Gastroesophageal sphincter (tissue), 3 donors: ENCODE measurements at regions not wholly inside any gene's neighbourhood (a gene's known extent, or its start where the extent isn't known, plus 50 kb on each side); places are given as distances from the start of the nearest gene placed in this dataset.

Experiments used
- EP300 ChIP-seq: sonication (generic); formaldehyde crosslinking; IDR thresholded peaks from one replicate; pipeline ENCODE4 v1.6.1; 2017; ENCODE audit warnings: antibody characterized with exemption, mild to moderate bottlenecking
- POLR2A ChIP-seq, 2 donors: fragments of 450-650 bp; IDR thresholded peaks; one replicate each; pipeline ENCODE4 v1.6.1; 2017; ENCODE audit warnings: antibody characterized with exemption in 2 of 2, mild to moderate bottlenecking in 2 of 2, moderate library complexity in 1 of 2
- POLR2AphosphoS5 ChIP-seq: sonication (generic); formaldehyde crosslinking; IDR thresholded peaks from one replicate; pipeline ENCODE4 v1.6.1; 2017; ENCODE audit warnings: antibody characterized with exemption
- TF ChIP-seq, protein P1 (sequence below), 4 experiments: fragments of 200-600 bp in 2 of 4; fragments of 450-650 bp in 2 of 4; sonication (generic) in 1 of 4; IDR thresholded peaks; one replicate each; pipeline ENCODE4 v1.5.1; 2017 to 2019; ENCODE audit warnings: antibody characterized with exemption in 4 of 4, mild to moderate bottlenecking in 2 of 4, moderate library complexity in 2 of 4

DNA sequence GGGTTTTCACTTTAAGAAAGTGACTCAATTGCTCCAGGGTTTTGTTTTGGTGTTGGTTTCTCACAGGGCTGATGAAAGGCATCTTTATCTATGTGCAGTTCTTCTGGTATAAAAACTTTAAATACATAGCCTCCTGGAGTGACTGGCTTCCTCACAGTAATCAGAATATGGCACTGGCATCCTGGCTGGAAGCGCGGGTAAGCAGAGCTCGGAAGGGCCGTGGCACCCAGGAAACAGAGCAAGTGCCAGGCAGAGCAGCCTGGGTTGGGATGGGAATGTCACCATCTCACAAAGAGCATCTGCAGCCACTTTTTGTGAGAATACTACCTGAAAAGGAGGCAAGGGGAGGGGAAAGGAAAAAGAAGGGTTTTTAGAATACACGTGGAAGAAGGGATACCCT, 534.7 kb downstream of the PLCL1 start:
- no peak for TF ChIP-seq POLR2A (IDR thresholded peaks at IDR 0.05)
- TF ChIP-seq, protein P1, sequence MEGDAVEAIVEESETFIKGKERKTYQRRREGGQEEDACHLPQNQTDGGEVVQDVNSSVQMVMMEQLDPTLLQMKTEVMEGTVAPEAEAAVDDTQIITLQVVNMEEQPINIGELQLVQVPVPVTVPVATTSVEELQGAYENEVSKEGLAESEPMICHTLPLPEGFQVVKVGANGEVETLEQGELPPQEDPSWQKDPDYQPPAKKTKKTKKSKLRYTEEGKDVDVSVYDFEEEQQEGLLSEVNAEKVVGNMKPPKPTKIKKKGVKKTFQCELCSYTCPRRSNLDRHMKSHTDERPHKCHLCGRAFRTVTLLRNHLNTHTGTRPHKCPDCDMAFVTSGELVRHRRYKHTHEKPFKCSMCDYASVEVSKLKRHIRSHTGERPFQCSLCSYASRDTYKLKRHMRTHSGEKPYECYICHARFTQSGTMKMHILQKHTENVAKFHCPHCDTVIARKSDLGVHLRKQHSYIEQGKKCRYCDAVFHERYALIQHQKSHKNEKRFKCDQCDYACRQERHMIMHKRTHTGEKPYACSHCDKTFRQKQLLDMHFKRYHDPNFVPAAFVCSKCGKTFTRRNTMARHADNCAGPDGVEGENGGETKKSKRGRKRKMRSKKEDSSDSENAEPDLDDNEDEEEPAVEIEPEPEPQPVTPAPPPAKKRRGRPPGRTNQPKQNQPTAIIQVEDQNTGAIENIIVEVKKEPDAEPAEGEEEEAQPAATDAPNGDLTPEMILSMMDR (IDR thresholded peaks at IDR 0.05) = no peak
- no peak for TF ChIP-seq EP300
- TF ChIP-seq POLR2AphosphoS5 = no peak
